Ovary (tissue), 7 donors: ENCODE measurements at regions not wholly inside any gene's neighbourhood (a gene's known extent, or its start where the extent isn't known, plus 50 kb on each side); places are given as distances from the start of the nearest gene placed in this dataset.

Experiments used
- DNase-seq, 5 donors: peaks; one replicate each; pipeline ENCODE4 v3.0.0-alpha.2; 2019 to 2020
- H3K27ac ChIP-seq, 2 donors: fragments of 200-600 bp; one replicate each; pipeline versions ENCODE4 v1.5.1 to v1.8.0; 2019 to 2022
- H3K27me3 ChIP-seq: fragments of 200-600 bp; one replicate; pipeline ENCODE4 v1.8.0; 2022
- H3K36me3 ChIP-seq: fragments of 200-600 bp; sonication (generic); one replicate; pipeline ENCODE4 v1.5.1; 2019
- H3K4me1 ChIP-seq: one replicate; pipeline ENCODE4 v1.8.1; 2013; ENCODE audit warnings: mild to moderate bottlenecking, moderate library complexity; ENCODE audit not compliant: insufficient read depth
- H3K4me3 ChIP-seq: fragments of 200-600 bp; sonication (generic); one replicate; pipeline ENCODE4 v1.5.1; 2017
- H3K9me3 ChIP-seq, 2 donors: fragments of 200-600 bp in 1 of 2; sonication (generic) in 1 of 2; one replicate each; pipeline versions ENCODE4 v1.5.1 to v1.8.1; 2013 to 2019; ENCODE audit warnings: mild to moderate bottlenecking in 1 of 2, moderate library complexity in 1 of 2
- EP300 ChIP-seq: sonication (generic); formaldehyde crosslinking; IDR thresholded peaks from one replicate; pipeline ENCODE4 v1.6.1; 2017; ENCODE audit warnings: antibody characterized with exemption
- POLR2A ChIP-seq: fragments of 450-650 bp; IDR thresholded peaks from one replicate; pipeline ENCODE4 v1.6.1; 2017; ENCODE audit warnings: antibody characterized with exemption, mild to moderate bottlenecking, moderate library complexity
- WGBS, 3 donors: extraction: QIAGEN DNeasy Blood & Tissue Kit in 1 of 3; methylation state at CpG; one replicate each; pipeline versions ENCODE4 v1.1.5 to v1.1.7; 2013 to 2017; 5-methylcytosine and 5-hydroxymethylcytosine counted together
- intact Hi-C, 4 donors: fragments of 100-400 bp; cut with DNase I; formaldehyde crosslinking; loops; one replicate each; pipeline versions ENCODE4 v1.11.0 to v1.15.1; 2022 to 2023
- TF ChIP-seq, protein P1 (sequence below), 3 donors: fragments of 450-650 bp in 2 of 3; fragments of 200-600 bp in 1 of 3; IDR thresholded peaks; one replicate each; pipeline versions ENCODE4 v1.5.1 to v1.8.0; 2016 to 2022; ENCODE audit warnings: antibody characterized with exemption in 3 of 3, mild to moderate bottlenecking in 1 of 3
- donor health status: DM: no; HTN: no; CAD: no; lungs with moderate emphysema.
- donor health status: DM: no; HTN: no; CAD: no.
- donor health status: Bipolar disorder and iron deficiency.
- donor health status: DM: no; HTN: no; CAD: no.
- donor health status: DM: yes; HTN: yes; CAD: no.

- WGBS, 3 donors: 61 to 70% (median 67%) methylated on average over 6 of the region's 6 CpGs
- Histone ChIP-seq H3K27me3 (no peaks in the 10 kb centered on the region), H3K27ac (no peak overlapping the region), H3K4me3 (no peak overlapping the region), H3K9me3 (no peaks in the 10 kb centered on the region), H3K36me3 (no peaks in the 10 kb centered on the region), H3K4me1 (peaks cover 11% of the 10 kb centered on the region)
- intact Hi-C loops: loop anchor here in 1 of 4 donors (10.0 kb wide), 1 partner anchor 190 kb away; no protein-coding TSS in a partner anchor
- TF ChIP-seq, protein P1, sequence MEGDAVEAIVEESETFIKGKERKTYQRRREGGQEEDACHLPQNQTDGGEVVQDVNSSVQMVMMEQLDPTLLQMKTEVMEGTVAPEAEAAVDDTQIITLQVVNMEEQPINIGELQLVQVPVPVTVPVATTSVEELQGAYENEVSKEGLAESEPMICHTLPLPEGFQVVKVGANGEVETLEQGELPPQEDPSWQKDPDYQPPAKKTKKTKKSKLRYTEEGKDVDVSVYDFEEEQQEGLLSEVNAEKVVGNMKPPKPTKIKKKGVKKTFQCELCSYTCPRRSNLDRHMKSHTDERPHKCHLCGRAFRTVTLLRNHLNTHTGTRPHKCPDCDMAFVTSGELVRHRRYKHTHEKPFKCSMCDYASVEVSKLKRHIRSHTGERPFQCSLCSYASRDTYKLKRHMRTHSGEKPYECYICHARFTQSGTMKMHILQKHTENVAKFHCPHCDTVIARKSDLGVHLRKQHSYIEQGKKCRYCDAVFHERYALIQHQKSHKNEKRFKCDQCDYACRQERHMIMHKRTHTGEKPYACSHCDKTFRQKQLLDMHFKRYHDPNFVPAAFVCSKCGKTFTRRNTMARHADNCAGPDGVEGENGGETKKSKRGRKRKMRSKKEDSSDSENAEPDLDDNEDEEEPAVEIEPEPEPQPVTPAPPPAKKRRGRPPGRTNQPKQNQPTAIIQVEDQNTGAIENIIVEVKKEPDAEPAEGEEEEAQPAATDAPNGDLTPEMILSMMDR (IDR thresholded peaks at IDR 0.05): no peak
- no peak for TF ChIP-seq POLR2A
- TF ChIP-seq EP300: no peak
- DNase-seq: no peak
These were observed 123.2 kb upstream of the LNX1 start for GRCh38 chr4:53714236-53715140.

DNA sequence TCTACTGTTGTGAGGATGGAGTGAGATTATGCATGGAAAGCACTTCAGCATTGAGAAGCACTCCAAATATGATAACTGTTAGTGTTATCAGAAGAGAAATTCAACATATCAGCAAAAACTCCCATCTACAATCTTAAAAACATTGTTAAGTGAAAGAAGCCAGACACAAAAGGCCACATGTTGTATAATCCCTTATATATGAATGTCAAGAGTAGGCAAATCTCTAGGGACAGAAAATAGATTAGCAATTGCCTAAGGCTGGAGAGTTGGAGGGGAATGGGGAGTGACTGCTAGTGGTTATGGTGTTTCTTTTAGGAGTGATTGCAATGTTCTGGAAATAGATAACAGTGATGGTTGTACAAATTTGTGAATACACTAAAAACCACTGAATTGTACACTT lies 122.5 kb upstream of the LNX1 start:
- TF ChIP-seq, protein P1 (IDR thresholded peaks at IDR 0.05): no peak
- TF ChIP-seq EP300: no peak
- TF ChIP-seq POLR2A: no peak
- Histone ChIP-seq H3K27ac (no peak overlapping the region), H3K4me3 (no peak overlapping the region), H3K27me3 (no peaks in the 10 kb centered on the region), H3K4me1 (peaks cover 11% of the 10 kb centered on the region), H3K9me3 (no peaks in the 10 kb centered on the region), H3K36me3 (no peaks in the 10 kb centered on the region)
- no peak for DNase-seq
- intact Hi-C loops: loop anchor here in 1 of 4 donors (10.0 kb wide), 1 partner anchor 191 kb away; no protein-coding TSS in a partner anchor

GRCh38 chr4:53713296-53713695 lies 122.0 kb upstream of the LNX1 start:
- H3K36me3 ChIP-seq: no peaks in the 10 kb centered on the region
- TF ChIP-seq EP300: no peak
- TF ChIP-seq, protein P1 (IDR thresholded peaks at IDR 0.05): no peak
- TF ChIP-seq POLR2A: no peak
- no peak overlapping the region for H3K4me3 ChIP-seq
- H3K27ac ChIP-seq: no peak overlapping the region
- H3K27me3 ChIP-seq: no peaks in the 10 kb centered on the region
- DNase-seq: no peak
- WGBS, 3 donors: 77 to 89% (median 80%) methylated on average over 3 of the region's 3 CpGs
- intact Hi-C loops: loop anchor here in 1 of 4 donors (10.0 kb wide), 1 partner anchor 192 kb away; no protein-coding TSS in a partner anchor
- H3K9me3 ChIP-seq: no peaks in the 10 kb centered on the region
- peaks cover 11% of the 10 kb centered on the region for H3K4me1 ChIP-seq

GRCh38 chr4:53712408-53713020 lies 121.2 kb upstream of the LNX1 start:
- no peak for DNase-seq
- Histone ChIP-seq H3K4me3 (no peak overlapping the region), H3K9me3 (no peaks in the 10 kb centered on the region), H3K4me1 (peaks cover 11% of the 10 kb centered on the region), H3K27me3 (no peaks in the 10 kb centered on the region), H3K27ac (no peak overlapping the region), H3K36me3 (no peaks in the 10 kb centered on the region)
- 17 to 30% (median 21%) methylated on average over 8 of the region's 8 CpGs for WGBS, 3 donors
- TF ChIP-seq, protein P1 (IDR thresholded peaks at IDR 0.05): no peak
- TF ChIP-seq POLR2A (no peak), EP300 (no peak)
- intact Hi-C loops: loop anchor here in 1 of 4 donors (10.0 kb wide), 1 partner anchor 192 kb away; no protein-coding TSS in a partner anchor
